ENCODE measurements at regions not wholly inside any gene's neighbourhood (a gene's known extent, or its start where the extent isn't known, plus 50 kb on each side); places are given as distances from the start of the nearest gene placed in this dataset.

DNA sequence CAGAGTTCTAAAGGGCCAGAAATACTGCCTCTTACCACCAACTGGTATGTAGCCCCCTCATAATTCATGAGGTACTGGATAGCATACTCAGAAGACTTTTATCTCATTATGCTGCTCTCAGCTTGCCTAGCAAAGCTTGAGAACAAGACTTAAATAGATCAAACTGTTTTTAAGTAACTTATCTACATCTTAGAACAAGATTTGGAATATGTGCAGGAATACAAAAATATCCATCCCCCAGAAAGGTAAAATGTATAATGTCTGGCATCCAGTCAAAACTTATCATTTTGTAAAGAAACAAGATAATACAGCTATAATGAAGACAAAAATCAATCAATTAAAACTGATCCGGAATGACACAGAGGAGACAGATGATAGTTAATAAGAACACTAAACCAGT lies 400.4 kb upstream of the TGFBR2 start:
- no peak for DNase-seq (ENCODE audit: low read depth in 2 of 2)

DNA sequence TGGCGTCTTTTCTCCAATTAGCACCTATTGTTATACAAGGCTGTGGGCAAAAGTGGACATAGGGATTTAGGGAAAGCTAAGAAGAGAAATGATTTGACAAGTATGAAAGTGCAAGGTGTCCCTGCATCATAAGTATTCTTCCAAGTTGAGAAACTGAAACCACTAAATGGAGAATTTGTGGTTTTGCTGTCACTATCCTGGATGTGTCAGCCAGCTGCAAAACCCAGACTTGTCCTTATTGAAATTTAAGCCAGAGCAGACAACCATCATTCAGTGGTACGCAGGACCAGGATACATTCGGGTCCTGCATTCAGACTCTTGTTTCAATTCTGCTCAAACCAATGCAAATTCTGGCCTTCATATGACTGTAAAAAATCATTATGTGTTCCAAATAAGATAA lies 384.8 kb upstream of the TGFBR2 start:
- DNase-seq (ENCODE audit: low read depth in 2 of 2) = no peak

DNA sequence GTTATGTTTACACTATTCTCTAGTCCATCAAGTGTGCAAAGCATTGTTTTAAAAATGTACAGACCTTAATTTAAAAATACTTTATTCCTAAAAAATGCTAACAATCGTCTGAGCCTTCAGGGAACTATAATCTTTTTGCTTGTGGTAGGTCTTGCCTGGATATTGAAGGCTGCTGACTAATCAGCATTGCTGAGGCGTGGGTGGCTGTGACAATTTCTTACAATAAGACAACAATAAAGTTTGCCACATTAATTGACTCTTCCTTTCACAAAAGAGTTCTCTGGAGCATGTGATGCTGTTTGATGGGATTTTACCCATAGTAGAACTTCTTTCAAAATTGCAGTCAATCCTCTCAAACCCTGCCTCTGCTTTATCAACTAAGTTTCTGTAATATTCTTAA lies 384.0 kb upstream of the TGFBR2 start:
- DNase-seq (ENCODE audit: low read depth in 2 of 2) = no peak

DNA sequence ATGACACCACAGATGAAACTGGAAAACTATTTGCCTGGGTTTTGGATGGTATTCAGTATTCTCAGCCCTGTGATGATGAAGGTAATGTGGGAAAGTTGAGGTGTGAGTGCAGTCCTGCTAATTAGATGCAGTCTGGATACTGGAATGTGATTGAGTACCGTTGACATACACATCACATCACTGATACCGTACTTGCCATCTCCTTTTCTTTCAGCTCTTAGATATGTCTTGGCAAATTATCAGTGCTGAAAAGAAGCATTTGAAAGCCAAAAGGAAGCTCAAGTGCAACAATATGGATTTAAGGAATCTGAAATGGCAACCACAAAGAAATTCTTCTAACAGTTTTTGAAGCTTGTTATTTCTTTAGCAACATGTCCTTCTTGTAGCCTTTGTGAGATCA lies 381.4 kb upstream of the TGFBR2 start:
- DNase-seq (ENCODE audit: low read depth in 2 of 2) = no peak

DNA sequence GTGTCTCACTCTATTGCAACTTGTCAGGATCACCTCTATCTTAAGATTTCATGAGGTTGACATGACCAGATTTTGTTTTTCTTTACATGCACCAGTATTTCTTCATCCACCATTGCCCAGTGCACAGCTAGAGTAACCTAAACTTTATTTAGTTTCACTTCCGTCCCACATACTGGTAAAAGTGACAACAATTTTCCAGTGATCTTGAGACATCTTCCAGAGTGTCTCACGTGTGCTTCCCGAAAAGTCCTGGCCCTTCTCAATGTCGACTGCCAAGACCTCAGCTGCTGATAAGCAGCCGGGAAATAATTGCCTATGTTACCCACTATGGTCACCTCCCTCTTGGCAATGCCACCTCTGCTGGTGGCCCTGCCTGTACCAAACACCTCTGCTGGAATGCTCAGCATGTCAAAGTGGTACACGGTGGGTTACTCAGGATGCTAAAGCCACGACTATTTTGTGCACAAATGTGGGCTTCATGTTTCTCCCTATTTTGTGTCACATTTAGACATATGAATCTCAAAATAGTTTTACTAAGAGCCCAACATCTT lies 379.7 kb upstream of the TGFBR2 start:
- DNase-seq (ENCODE audit: low read depth in 2 of 2) = no peak

DNA sequence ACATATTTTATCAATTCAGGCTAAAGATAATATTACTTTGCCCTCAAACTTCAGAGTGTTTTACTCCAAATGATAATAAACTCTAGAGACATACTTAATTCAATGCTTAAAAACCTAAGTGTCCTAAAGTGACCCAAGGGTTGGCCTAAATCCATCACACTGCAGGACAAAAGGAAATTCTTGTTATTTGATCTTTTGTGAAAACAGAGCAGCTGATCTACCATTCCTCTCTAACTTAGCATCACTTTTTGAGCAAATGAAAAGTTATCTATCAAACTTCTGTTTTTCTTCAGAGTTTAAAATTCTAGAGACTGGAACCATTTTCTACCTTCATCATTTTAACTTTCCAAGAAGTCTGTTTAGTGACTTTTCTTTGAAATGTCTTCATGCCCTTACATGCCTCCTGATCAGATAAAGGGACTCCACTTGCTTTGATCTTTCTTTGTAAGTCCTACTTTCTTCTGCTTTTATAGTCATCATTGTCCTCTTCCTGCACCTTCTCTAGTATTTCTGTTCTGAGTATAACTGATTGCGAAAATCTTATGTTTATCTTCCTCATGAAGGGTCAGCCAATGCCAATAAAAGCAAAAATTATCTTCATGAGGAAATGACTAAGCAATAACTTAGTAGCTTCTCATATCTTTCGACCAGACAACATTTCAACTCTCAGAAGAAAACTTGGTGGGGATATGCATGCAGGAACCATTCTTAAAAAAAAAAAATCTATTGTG lies 378.7 kb upstream of the TGFBR2 start:
- no peak for DNase-seq (ENCODE audit: low read depth in 2 of 2)

DNA sequence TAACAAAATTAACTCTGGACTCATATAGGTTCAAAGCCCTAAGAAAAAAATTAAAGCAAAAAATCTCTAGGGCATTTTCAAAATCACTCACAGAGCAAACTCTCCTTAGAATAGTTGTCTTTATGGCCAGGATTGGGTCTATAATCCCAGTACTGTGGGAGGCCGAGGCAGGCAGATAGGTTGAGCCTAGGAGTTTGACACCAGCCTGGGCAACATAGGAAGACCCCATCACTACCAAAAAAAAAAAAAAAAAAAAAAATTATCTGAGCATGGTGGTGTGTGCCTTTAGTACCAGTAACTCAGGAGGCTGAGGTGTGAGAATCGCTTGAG lies 378.1 kb upstream of the TGFBR2 start:
- no peak for DNase-seq (ENCODE audit: low read depth in 2 of 2)

DNA sequence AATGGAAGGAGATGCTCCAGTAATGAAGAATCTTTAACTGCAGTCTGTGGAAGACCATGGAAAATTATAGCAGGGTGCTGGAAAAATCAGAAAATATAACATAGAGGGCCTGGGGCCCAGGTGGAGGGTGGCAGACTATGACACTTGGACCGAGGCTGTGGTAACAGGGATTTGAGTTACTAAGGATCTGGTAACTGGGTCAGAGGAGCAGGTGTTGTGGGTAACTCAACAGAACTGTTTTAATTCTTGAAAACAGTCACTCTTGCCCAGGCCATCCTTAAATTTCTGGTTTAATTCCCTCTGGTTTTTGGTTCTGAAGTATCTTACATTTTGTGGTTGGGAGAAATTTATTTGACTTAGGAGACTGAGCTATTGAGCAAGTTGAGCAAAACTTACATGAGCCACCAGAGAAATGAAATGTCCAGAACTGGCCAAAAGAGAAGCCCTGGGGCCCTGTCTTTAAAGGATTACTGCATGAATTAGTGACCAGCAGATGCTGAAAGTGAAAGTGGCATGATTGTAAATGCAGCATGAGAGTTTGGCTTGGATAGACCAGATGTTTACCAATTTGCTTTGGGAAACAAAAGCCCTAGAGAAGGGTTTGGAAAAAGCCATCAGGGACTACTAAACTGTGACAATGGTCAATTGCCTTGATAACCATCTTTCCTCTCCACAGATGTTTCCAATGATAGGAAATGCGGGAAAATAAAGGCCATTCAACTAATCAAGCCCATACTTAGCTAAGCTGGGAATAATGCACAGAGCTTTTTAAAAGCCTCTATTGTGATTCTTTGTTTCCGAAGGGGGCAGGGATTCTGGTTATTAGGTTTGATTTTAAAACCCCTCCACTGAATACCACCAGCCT lies 374.9 kb upstream of the TGFBR2 start:
- no peak for DNase-seq (ENCODE audit: low read depth in 2 of 2)

DNA sequence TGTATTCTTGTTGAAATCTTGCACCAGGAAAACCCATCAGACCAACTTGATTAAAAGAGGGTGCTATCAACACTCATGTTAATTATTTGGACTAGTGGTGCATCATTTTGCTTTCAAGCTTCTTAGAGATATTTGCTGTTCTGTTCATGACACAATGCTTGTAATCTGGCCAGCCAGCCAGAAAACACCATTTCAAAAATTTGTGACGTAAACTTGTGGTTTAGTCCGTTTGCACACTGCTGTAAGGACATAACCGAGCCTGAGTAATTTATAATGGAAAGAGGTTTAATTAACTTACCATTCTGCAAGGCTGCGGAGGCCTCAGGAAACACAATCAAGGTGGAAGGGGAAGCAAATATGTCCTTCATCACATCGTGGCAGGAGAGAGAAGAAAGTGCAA lies 374.3 kb upstream of the TGFBR2 start:
- DNase-seq (ENCODE audit: low read depth in 2 of 2) = no peak

DNA sequence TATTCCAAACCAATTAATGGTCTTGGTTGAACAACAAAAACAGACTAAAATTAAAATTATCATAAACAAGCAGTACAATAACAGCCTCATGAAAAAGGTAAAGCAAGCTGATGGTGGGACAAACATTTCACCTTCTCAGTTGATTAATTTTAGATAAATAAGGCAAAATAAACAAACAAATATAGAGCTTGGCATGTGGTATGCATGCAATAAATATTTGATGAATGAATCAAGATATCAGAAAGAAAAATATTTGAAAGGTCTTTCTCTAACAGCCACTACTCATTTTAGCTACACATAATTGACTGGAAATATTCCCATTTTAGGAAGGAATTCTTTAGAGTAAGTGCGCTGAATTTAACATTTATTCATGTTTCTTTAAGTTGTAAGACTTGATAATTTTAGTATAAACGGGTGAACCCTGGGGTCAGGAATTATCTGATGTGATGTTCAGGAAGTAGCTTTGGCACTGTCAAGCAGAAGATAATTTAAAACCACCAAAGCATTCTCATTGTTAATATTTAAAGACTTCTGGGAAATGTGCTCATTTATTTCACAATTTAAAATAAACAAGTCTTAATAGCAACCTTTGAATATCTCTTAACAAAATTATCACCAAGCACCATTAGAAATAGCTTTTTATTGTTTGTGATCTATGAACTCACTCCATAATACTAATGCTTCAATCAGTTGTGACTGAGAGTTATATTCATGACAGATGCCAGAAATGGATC lies 372.3 kb upstream of the TGFBR2 start:
- no peak for DNase-seq (ENCODE audit: low read depth in 2 of 2)

DNA sequence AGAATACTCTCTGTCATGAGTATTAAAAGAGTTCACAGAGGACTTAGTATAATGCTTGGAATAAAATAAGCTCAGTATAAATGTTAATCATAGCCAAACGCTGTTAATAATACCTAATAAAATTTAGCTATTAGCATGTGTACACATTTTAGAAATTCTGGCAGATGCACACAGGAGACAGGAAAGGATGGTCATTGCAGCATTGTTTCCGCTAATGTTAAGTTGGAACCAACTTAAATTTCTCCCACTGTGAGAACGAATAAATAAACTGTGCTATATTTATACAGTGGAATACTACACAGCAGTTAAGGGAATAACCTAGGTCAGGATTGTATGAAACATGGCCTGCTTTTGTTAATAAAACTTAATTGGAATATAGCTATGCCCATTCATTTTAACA lies 370.4 kb upstream of the TGFBR2 start:
- no peak for DNase-seq (ENCODE audit: low read depth in 2 of 2)

DNA sequence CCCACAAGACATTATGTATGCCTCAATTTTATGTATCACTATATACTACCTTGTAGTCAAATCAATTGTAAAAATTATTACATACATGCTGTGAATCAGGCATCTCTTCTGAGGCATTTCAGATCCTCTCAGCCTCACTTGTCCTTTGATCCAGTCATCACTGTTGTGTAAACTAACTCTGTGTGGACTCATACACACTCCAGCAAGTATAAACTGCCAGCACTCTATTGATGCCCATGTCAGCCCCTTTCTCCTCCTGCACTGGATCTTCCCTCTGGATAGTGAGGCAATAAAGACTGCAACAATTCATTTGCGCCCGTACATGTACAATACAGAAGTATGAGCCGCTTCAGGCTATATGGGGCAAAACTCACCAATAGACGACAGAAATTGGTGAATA lies 364.7 kb upstream of the TGFBR2 start:
- no peak for DNase-seq (ENCODE audit: low read depth in 2 of 2)

DNA sequence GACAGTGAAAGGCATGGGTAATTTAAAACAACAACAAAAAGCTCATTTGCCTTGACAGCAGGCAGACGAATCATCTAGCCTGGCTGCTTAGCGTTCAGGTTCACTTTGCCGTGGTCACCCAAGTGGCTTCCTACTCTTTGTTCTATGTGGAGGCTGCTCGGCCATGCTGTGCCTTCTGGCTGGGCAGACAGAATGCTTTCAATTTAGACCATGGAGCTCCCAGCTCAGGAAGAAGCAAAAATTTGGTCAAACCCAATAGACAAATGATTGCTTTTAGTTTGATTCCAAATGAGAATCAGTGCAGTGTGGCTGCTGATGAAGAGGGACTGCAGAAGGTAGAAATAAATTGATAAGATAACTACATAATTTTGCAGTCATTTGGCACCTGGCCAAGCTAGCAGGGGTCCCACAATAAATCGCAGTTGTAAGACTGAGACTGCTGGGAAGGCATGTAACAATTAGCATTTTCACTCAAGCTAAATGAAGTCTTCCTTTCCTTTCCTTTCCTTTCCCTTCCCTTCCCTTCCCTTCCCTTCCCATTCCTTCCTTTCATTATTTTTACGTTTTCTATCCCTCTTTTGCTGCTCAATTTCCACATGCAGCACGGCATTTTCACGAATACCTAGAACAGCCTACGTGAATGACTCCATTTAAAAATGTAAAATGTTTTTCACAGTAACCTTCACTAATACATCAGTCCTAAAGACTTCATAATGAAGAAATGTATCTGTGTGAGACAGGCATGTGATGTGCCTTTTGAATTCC lies 360.4 kb upstream of the TGFBR2 start:
- DNase-seq (ENCODE audit: low read depth in 2 of 2) = no peak

DNA sequence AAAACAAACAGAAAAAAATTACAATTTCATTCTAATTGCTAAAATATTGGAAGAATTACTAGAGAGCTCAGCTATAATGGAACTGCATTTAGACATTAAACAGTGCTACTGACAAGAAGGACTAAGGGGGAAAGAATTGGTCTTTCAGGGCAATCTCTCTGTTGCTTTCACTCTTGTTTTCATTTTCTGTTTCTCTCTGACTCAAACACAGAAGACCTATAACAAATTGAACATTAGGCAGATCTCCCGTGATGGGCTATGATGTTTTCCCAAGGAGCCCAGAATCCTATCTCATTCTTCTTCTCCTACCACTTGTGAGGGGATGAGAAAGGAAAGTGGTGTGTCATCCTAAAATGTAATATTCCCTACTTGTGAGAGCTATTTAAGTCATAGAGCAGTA lies 358.0 kb upstream of the TGFBR2 start:
- no peak for DNase-seq (ENCODE audit: low read depth in 2 of 2)

DNA sequence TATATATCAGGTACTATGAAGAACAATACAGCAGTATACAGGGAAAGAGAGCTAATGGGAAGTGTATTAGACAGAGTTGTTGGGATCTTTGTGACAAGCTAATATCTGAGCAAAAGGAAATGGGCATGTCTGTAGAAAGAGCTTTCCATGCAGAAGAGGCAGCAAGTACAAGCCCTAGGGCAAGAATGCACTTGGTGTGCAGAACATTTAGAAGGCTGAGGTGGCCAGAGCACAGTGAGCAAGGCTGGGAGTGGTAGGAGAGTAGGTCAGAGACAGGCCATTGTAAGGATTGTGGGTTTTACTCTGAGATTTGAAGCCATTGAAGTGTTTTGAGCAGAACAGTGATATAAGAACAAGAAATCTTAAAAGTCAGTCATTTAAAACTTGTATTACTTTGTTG lies 353.9 kb upstream of the TGFBR2 start:
- no peak for DNase-seq (ENCODE audit: low read depth in 2 of 2)

DNA sequence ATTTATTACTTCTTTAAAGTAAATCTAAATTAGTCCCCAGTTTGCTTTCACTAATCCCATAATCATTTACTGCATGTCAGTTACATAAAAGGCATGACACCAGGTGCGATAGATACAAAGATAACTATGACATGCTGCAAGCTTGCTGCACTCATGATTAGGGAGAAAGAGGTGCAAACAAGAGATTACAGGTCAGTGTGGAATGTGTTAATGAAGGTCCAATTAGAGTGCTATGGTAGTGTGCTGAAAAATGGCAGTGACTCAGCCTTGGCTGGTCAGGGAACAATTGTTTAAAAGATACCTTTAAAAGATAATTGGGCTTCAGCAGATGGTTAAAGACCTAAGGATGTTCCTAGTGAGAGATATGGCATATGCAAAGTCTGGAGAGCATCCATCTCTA lies 352.6 kb upstream of the TGFBR2 start:
- no peak for DNase-seq (ENCODE audit: low read depth in 2 of 2)

DNA sequence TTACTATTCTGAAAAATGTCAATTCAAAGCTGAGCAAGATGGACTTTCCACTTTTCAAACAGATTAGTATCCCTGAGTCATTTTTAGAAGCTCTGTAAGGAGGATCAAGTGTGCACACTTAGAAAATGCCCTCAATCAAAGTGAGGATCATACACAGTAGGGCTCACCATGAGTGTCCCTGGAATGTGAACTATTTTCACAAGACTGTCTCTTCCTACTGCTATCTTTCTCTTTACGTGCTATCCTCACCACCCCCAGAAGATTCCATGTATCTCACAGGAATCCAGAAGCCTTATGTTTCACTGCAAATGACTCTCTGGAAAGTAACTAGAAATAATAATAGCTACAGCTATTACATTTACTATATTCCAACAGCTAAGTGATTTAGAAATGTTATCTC lies 349.9 kb upstream of the TGFBR2 start:
- no peak for DNase-seq (ENCODE audit: low read depth in 2 of 2)

DNA sequence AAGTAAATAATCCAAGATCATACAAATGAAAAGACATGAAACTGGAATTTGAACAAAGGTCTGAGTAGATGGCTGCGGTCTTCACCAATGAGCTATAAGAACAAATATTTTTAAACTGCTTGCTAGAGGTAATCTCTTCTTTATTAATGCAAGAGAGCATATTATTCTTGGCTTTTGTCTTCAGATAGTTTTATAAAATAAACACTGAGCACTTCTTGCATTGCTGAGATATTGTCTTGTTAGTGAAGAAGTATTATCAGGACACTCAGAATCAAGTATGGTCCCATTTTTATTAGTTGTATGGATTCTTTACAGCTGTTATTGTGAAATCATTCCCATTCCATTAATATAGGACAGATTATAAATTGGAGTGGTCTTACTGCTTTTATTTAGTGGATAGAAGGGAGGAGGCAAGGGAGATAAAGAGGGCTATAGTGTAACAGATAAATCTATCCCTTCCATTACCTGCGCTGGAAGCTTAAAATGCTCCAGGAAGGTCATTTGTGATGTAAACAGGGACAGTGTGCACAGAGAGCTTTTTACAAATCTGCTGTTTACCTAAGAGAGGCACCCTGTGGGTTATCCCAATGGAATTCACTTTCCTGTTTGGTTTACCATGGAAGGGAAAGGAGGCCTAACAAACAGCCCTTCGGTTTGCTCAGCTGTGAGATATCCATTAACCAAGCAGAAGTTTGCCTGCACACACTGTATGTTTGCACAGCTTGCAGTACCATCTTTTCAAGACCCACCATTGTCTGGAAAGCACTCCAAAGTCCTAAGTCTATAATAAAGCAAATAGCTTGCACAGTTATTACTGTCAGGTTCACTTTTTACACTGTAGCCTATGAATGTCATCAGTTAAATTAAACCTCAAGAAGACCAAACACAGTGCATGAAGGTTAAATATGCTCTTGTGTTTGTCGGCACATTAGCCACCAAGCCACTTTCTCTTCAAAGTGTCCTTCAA lies 347.7 kb upstream of the TGFBR2 start:
- DNase-seq (ENCODE audit: low read depth in 2 of 2) = no peak

DNA sequence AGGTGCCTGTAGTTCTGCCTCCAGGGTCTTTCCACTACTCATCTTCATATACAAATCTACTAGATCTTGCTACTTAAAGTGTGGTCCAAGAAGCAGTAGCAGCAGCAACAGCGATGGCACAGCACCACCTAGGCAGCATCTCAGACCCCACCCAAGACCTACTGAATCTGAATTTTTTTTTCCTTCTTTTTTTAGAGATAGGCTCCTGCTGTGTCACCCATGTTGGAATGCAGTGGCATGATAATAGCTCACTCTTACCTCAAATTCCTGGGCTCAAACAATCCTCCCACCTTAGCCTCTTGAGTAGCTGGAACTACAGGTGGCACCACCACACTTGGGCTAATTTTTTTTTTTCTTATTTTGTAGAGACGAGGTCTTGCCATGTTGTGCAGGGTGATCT lies 346.7 kb upstream of the TGFBR2 start:
- no peak for DNase-seq (ENCODE audit: low read depth in 2 of 2)

DNA sequence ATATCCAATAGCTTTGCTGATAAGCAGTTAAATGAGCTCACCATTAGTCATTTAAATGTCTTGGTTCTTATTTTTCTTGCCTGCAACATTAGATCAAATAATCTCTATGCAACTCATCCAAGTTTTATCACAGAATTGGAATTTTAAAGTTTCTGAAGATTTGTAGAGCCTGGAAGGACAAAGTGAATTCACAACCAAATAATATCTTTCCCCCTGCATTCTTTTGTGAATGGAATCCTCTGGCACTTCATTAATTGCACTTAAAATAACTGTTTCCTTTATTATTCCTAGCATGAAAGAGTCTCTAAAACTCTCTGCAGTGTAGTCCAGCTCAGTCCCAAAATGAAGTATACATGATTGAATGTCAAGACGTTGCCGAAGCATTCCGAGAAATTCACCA lies 345.6 kb upstream of the TGFBR2 start:
- DNase-seq (ENCODE audit: low read depth in 2 of 2) = no peak

All from activated CD4-positive, alpha-beta T cell treated with anti-CD3 and anti-CD28 coated beads for 24 hours (primary cell).